B cell (primary cell): ENCODE measurements at regions not wholly inside any gene's neighbourhood (a gene's known extent, or its start where the extent isn't known, plus 50 kb on each side); places are given as distances from the start of the nearest gene placed in this dataset.

Source experiments
- EZH2 ChIP-seq: IDR thresholded peaks from 2 replicates; pipeline ENCODE4 v1.6.1; 2012; ENCODE audit warnings: borderline replicate concordance, low read depth, mild to moderate bottlenecking, moderate library complexity, low read length; ENCODE audit not compliant: insufficient read depth, poor library complexity, severe bottlenecking
- TF ChIP-seq, protein P1 (sequence below): fragments of 200-600 bp; IDR thresholded peaks from one replicate; pipeline ENCODE4 v1.8.0; 2022; ENCODE audit warnings: antibody characterized with exemption, mild to moderate bottlenecking

DNA sequence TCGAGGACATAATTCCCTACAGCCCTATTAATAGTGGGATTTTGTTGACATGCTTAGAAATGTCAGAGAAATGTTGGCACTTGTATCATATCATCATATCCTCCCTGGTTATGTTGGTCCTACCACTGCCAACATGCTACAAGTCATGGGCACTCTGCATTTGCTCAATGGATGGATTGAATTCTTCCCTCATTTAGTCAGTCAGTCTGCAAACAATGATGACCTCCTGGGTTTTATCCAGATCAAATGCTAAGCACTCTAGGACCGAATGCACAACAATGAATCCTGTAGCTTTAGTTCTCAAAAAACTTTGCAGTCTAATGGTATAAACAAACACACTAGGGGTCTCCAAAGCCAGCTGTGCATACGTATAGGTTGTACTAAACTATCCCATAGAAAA, 357.2 kb upstream of the DPYD start:
- TF ChIP-seq, protein P1, sequence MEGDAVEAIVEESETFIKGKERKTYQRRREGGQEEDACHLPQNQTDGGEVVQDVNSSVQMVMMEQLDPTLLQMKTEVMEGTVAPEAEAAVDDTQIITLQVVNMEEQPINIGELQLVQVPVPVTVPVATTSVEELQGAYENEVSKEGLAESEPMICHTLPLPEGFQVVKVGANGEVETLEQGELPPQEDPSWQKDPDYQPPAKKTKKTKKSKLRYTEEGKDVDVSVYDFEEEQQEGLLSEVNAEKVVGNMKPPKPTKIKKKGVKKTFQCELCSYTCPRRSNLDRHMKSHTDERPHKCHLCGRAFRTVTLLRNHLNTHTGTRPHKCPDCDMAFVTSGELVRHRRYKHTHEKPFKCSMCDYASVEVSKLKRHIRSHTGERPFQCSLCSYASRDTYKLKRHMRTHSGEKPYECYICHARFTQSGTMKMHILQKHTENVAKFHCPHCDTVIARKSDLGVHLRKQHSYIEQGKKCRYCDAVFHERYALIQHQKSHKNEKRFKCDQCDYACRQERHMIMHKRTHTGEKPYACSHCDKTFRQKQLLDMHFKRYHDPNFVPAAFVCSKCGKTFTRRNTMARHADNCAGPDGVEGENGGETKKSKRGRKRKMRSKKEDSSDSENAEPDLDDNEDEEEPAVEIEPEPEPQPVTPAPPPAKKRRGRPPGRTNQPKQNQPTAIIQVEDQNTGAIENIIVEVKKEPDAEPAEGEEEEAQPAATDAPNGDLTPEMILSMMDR, result no peak
- no peak for TF ChIP-seq EZH2
